UCSD-AML1 (cell line): ENCODE measurements at regions not wholly inside any gene's neighbourhood (a gene's known extent, or its start where the extent isn't known, plus 50 kb on each side); places are given as distances from the start of the nearest gene placed in this dataset.

Experiments used
- DNase-seq: peaks from one replicate; lab custom pipeline; 2025; ENCODE audit not compliant: unreplicated experiment; lab: John Stamatoyannopoulos, UW

DNA sequence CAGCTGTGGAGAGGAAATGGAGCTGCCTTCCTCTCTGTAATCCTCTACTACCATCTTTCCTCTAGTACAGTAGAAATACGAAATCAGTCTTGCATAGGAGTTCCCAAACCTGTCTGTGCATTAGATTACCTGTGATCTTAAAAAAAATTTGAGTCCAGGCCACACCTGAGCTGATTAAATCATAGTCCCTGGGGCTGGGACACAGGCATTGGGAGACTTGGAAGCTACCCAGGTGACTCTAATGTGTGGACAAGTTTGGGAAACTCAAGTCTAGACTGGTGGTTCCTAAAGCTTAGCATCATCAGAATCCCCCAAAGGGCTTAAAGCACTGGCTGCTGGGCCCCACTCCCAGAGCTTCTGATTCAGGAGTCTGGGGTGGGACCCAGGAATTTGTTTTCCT lies 152.7 kb upstream of the GLI3 start:
- no peak for DNase-seq

DNA sequence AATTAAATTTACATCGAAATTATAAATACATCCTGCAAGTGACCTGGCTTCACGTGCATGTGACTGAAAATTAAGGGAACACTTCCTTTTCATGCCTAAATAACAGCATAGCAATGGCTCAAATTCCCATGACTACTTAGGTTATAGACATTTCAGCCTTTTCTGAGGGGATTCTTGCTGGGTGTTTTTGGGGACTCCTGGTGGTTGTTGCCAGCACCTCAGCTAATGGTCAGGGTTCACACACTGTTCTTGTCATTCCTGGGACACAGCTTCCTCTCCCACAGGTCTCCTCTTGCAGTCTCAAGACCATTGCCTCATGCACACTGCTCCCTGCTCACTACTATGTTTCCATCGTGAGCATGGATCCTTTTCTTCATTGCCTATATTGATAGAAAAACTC lies 148.9 kb upstream of the GLI3 start:
- DNase-seq, result no peak

DNA sequence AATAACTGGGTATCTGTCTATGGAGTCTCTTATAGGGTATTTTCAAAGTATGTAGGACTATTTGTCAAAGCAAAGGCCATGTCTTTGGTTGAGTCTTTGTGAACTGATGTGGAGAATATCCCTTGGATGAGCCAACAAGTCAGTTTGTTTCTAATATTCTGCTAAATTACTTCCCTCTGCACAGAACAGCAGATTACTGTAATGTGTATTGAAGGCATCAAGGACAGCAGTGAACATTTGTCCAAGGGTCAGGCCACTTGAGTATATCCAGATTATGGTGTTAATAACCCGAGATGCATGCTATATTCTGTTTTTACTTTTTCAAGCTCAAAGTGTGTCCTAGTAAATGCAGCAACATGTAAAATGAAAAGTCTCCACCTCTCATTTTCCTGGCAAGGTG lies 144.2 kb upstream of the GLI3 start:
- DNase-seq, result no peak

- no peak for DNase-seq
These were observed 143.4 kb upstream of the GLI3 start for GRCh38 chr7:42380401-42380800.

- DNase-seq, result no peak
These were observed 141.1 kb upstream of the GLI3 start for GRCh38 chr7:42378149-42378548.

GRCh38 chr7:42373285-42373684 lies 136.3 kb upstream of the GLI3 start:
- no peak for DNase-seq

DNA sequence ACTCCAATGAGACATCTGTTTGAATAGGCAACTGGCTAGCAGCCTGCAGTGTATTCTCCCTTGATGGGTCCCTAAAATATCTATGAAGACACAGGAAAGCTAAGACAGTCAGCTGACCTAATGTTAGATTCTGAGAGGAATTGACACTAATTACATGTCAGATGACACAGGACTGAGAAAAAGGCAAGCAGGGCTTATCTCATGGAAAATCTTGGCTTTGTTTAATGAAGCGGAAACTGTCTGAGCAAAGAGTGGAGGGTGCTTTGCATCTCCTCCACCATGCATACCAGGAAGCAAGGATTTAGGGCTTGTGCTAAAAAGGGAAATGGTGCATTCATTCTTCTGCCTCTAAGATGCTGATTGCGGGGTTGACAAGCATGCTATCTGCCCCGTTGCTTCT lies 135.5 kb upstream of the GLI3 start:
- DNase-seq, result no peak

DNA sequence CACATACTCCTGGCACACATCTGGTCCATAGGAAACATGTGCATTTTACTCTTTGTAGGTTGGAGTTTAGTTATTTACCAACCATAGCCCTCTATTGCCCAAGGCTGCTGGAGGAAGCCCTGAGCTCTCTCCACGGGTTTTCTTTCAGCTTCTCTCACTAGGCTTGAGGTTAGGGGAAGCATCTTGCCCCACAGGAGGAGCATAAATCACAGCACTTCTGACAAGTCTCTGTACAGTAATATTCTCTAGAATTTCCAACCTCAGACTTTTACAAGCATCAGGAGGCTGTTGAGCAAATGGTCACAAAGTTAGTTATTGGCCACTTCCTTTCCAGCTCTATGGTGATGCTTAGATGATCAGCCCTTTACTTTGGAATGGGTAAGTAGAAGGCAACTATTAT lies 122.9 kb upstream of the GLI3 start:
- no peak for DNase-seq

GRCh38 chr7:42351316-42351935 lies 114.4 kb upstream of the GLI3 start:
- no peak for DNase-seq

DNA sequence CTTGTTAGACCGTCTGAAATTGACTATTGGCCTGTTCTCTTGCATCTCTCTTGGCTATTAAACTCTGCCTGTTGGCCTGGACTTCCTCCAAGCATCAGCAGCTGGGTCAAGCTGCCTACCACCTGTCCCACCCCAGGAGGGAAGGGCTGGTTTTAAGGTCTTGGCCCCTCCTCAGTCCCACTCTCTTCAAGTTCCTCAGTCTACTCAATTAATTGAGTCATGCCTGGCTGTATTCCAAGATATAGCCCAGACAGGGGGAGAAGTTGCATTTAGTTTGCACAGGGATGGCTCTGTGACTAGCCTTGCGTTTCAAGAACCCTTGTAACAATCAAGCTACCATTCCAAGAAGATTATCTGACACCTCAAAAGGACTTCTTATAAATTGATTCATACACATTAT lies 113.8 kb upstream of the GLI3 start:
- no peak for DNase-seq

GRCh38 chr7:42348631-42349030 lies 111.6 kb upstream of the GLI3 start:
- no peak for DNase-seq

GRCh38 chr7:42348071-42348470 lies 111.1 kb upstream of the GLI3 start:
- no peak for DNase-seq

DNA sequence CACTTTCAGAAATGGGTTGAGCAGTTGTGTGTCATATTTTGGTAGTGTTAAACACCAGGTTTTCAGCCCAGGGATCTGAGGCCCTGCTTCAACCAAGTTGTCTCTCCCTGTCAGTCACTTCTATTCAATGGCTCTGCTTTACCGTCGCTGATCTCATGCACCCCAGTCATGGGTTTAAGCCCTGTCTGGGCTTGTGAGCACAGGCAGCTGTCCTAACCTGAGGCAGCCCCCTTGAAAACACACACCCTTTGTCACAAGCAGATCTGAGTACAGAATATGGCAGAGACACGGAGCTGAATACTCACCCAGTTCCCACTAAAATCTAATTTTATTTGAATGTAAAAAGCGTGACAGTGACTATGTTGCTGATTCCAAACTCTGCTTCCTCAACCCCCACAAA lies 110.6 kb upstream of the GLI3 start:
- no peak for DNase-seq

- no peak for DNase-seq
These were observed 108.7 kb upstream of the GLI3 start for GRCh38 chr7:42345478-42346299.

DNA sequence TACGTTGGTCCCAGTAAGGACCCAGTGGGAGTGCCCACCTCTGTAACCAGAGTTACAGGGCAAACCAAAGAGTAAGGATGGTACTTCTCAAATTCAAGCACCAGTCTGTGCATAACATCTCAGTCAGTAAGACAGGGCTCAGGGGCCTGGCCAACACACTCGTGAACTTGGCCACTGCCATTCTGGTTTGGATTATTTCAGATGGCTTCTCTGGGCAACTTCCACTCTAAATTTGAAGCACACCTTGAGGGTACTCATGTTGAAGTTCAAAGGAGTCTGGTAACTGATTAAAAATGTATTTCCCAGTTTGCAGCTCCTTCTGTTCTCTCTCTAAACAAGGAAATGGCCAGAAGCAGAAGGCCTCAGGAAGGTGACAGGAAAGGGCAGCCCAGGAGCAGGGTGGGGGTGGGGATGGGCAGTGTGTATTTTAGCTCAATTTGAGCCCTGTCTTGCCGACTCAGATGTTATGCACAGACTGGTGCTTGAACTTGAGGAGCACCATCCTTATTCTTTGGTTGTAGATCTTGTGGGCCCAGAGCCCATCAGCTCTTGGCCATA lies 107.3 kb upstream of the GLI3 start:
- DNase-seq, result no peak

- no peak for DNase-seq
These were observed 105.4 kb upstream of the GLI3 start for GRCh38 chr7:42342381-42342780.

GRCh38 chr7:42340436-42340835 lies 103.4 kb upstream of the GLI3 start:
- DNase-seq, result no peak

- no peak for DNase-seq
These were observed 102.0 kb upstream of the GLI3 start for GRCh38 chr7:42338916-42339540.

GRCh38 chr7:42338231-42338915 lies 101.4 kb upstream of the GLI3 start:
- DNase-seq, result no peak

DNA sequence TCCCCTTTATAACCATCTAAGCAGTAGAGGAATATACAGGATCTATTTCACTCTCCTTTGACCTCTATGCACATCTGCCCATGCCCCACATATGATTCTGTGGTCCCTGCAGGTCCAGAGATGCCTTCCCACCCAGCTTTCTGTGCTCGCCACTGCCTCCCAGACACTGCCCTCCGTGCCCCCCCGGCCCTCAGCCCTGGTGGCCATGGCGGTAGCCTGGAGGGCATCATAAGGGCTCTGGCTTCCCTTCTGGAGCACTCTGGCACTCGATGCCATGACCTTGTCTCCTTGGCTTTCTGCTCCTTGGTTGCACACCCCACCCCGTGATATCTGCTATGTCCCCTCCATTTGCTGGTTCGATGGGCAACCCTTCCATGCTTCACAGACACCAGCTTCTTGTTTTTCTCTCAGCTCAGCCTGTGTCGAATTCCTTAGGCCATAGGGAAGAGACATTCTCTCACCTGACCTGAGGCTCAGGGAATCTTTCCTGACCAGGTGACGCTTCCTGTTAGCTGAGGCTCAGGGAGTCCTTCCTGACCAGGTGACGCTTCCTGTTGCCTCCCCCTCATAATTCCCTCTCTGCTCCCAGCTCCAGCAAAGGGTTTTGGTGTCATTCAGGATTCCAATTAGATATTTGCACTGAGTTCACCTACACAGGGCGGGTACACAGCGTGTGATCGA lies 100.4 kb upstream of the GLI3 start:
- DNase-seq, result no peak
